ENCODE measurements at regions not wholly inside any gene's neighbourhood (a gene's known extent, or its start where the extent isn't known, plus 50 kb on each side); places are given as distances from the start of the nearest gene placed in this dataset.
"Not testable (repeated sequence)": the region's sequence is repeated elsewhere in the genome, so short reads cannot be mapped to it uniquely, and the experiment has no call there.

- Mint-ChIP-seq H3K36me3 (ENCODE audit: low read depth) (no peaks in the 10 kb centered on the region), H3K27ac (ENCODE audit: unreplicated experiment) (no peak overlapping the region), H3K9me3 (ENCODE audit: low read depth) (peaks cover 12% of the 10 kb centered on the region), H3K27me3 (ENCODE audit: low read depth) (peaks cover 3% of the 10 kb centered on the region), H3K4me3 (ENCODE audit: unreplicated experiment) (no peak overlapping the region), H3K4me1 (ENCODE audit: low read depth) (no peaks in the 10 kb centered on the region)
- TF ChIP-seq CTCF (IDR thresholded peaks at IDR 0.05): no peak
- DNase-seq (ENCODE audit: low spot score): no peak
These were observed 392.9 kb upstream of the CRIM1 start for GRCh38 chr2:35962585-35963146.

DNA sequence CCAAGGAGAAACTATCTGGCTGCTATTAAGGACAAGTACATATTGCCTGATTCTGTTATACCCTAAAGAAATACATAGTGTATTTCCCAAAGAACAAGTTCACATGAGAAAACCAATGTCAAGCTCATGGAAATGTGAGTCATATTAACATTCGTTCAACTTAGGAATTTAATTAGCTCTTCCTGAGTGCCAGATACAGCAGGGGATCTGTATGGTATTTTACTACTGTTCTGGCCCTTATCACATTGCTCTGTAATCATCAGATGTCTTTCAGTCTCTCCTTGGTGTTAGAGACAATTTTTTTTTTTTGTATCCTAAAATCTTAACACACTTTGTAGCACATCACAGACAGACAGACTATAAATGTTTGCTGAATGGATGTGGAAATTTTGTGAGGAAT, 395.0 kb upstream of the CRIM1 start:
- Mint-ChIP-seq H3K9me3 (ENCODE audit: low read depth) (peaks cover 12% of the 10 kb centered on the region), H3K27ac (ENCODE audit: unreplicated experiment) (no peak overlapping the region)

GRCh38 chr2:35957053-35957452, 398.5 kb upstream of the CRIM1 start:
- H3K4me1 Mint-ChIP-seq (ENCODE audit: low read depth); H3K27ac Mint-ChIP-seq (ENCODE audit: unreplicated experiment); DNase-seq (ENCODE audit: low spot score): not testable (repeated sequence)

More for the DNA sequence above, 395.0 kb upstream of the CRIM1 start:
- Mint-ChIP-seq H3K4me3 (ENCODE audit: unreplicated experiment) (no peak overlapping the region), H3K27me3 (ENCODE audit: low read depth) (peaks cover 3% of the 10 kb centered on the region), H3K36me3 (ENCODE audit: low read depth) (no peaks in the 10 kb centered on the region), H3K4me1 (ENCODE audit: low read depth) (no peaks in the 10 kb centered on the region)
- no peak for DNase-seq (ENCODE audit: low spot score)
- TF ChIP-seq CTCF (IDR thresholded peaks at IDR 0.05): no peak

GRCh38 chr2:35946478-35946877, 409.1 kb upstream of the CRIM1 start:
- H3K9me3 Mint-ChIP-seq (ENCODE audit: low read depth): no peaks in the 10 kb centered on the region
- H3K4me1 Mint-ChIP-seq (ENCODE audit: low read depth): no peaks in the 10 kb centered on the region
- H3K27ac Mint-ChIP-seq (ENCODE audit: unreplicated experiment): no peak overlapping the region
- peaks cover 22% of the 10 kb centered on the region for H3K27me3 Mint-ChIP-seq (ENCODE audit: low read depth)
- H3K36me3 Mint-ChIP-seq (ENCODE audit: low read depth): no peaks in the 10 kb centered on the region
- no peak for DNase-seq (ENCODE audit: low spot score)
- H3K4me3 Mint-ChIP-seq (ENCODE audit: unreplicated experiment): no peak overlapping the region
- no peak for TF ChIP-seq CTCF (IDR thresholded peaks at IDR 0.05)

More at GRCh38 chr2:35957053-35957452, 398.5 kb upstream of the CRIM1 start:
- peaks cover 12% of the 10 kb centered on the region for H3K9me3 Mint-ChIP-seq (ENCODE audit: low read depth)
- H3K4me3 Mint-ChIP-seq (ENCODE audit: unreplicated experiment); H3K36me3 Mint-ChIP-seq (ENCODE audit: low read depth); H3K27me3 Mint-ChIP-seq (ENCODE audit: low read depth): not testable (repeated sequence)

DNA sequence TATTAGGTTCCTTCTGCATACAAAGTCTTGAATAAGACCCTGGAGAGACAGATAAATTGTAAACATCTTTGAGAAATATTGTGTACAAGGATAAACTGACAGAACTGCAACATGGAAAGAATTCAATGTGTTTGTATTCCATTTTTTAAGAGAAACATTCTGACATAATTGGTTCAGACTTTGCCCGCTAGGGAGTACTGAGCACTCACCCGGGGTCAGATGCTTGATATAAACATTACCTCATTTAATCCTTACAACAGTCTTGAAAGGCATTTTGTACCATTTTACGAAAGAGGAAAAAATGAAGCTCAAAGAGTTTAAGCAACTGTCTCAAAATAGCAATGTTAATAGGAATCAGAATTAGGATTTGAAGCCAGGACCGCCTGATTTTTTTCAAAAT, 416.7 kb upstream of the CRIM1 start:
- no peak for DNase-seq (ENCODE audit: low spot score)
- Mint-ChIP-seq H3K36me3 (ENCODE audit: low read depth) (no peaks in the 10 kb centered on the region), H3K9me3 (ENCODE audit: low read depth) (no peaks in the 10 kb centered on the region), H3K4me3 (ENCODE audit: unreplicated experiment) (no peak overlapping the region), H3K27ac (ENCODE audit: unreplicated experiment) (no peak overlapping the region), H3K4me1 (ENCODE audit: low read depth) (no peaks in the 10 kb centered on the region), H3K27me3 (ENCODE audit: low read depth) (peaks cover 24% of the 10 kb centered on the region)
- no peak for TF ChIP-seq CTCF (IDR thresholded peaks at IDR 0.05)

DNA sequence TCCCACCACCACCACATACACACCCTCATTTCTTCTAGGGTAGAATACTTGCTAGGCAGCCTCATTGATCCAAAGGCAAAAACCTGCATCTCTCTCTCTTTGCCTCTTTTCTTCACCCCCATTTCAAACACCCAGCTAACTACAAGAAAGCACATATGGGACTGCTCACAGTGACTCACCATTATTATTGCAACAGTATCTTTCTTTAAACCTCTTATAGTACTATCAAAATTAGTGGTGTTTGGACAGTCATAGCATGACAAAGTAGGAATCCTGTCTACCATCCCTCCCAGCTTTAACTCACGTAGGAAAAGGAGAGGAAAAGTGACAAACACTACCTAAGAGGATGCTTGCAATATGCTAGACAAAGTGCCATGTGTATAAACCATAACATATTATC, 422.5 kb upstream of the CRIM1 start:
- H3K27me3 Mint-ChIP-seq (ENCODE audit: low read depth): peaks cover 18% of the 10 kb centered on the region

More for the DNA sequence above, 422.5 kb upstream of the CRIM1 start:
- H3K36me3 Mint-ChIP-seq (ENCODE audit: low read depth): no peaks in the 10 kb centered on the region
- no peak for DNase-seq (ENCODE audit: low spot score)
- no peak overlapping the region for H3K4me3 Mint-ChIP-seq (ENCODE audit: unreplicated experiment)
- no peak for TF ChIP-seq CTCF (IDR thresholded peaks at IDR 0.05)
- H3K27ac Mint-ChIP-seq (ENCODE audit: unreplicated experiment): no peak overlapping the region
- H3K4me1 Mint-ChIP-seq (ENCODE audit: low read depth): no peaks in the 10 kb centered on the region
- H3K9me3 Mint-ChIP-seq (ENCODE audit: low read depth): no peaks in the 10 kb centered on the region
